ENCODE measurements at regions not wholly inside any gene's neighbourhood (a gene's known extent, or its start where the extent isn't known, plus 50 kb on each side); places are given as distances from the start of the nearest gene placed in this dataset.

- H3K4me3 ChIP-seq (replicated peaks; ENCODE audit: insufficient read depth, low read length) = no peak overlapping the region
- no peak overlapping the region for H3K27ac ChIP-seq (replicated peaks)
- peaks cover 7% of the 10 kb centered on the region for H3K27me3 ChIP-seq (ENCODE audit: insufficient read depth, poor library complexity, severe bottlenecking)
- TF ChIP-seq SPI1 (IDR thresholded peaks at IDR 0.05; ENCODE audit: borderline replicate concordance, low read depth) = no peak
- TF ChIP-seq POLR2AphosphoS5 (IDR thresholded peaks at IDR 0.05; ENCODE audit: low read depth) = no peak
- TF ChIP-seq CTCF (IDR thresholded peaks at IDR 0.05; ENCODE audit: insufficient read depth, low read length) = no peak
- TF ChIP-seq REST (IDR thresholded peaks at IDR 0.05; ENCODE audit: insufficient replicate concordance, low read depth) = no peak
- no peak for TF ChIP-seq GABPA (IDR thresholded peaks at IDR 0.05; ENCODE audit: low read depth)
- no peak for DNase-seq (ENCODE audit: low read depth in 1 of 2, low spot score in 1 of 2)
Observed at GRCh38 chr20:61126369-61127195, 125.5 kb upstream of the CDH4 start.

GRCh38 chr20:61127311-61128039, 124.6 kb upstream of the CDH4 start:
- no peak for DNase-seq (ENCODE audit: low read depth in 1 of 2, low spot score in 1 of 2)
- peaks cover 7% of the 10 kb centered on the region for H3K27me3 ChIP-seq (ENCODE audit: insufficient read depth, poor library complexity, severe bottlenecking)

GRCh38 chr20:61128701-61129269, 123.3 kb upstream of the CDH4 start:
- Histone ChIP-seq H3K27me3 (ENCODE audit: insufficient read depth, poor library complexity, severe bottlenecking) (peaks cover 7% of the 10 kb centered on the region), H3K27ac (replicated peaks) (no peak overlapping the region), H3K4me3 (replicated peaks; ENCODE audit: insufficient read depth, low read length) (no peak overlapping the region)
- TF ChIP-seq REST (IDR thresholded peaks at IDR 0.05; ENCODE audit: insufficient replicate concordance, low read depth) (no peak), CTCF (IDR thresholded peaks at IDR 0.05; ENCODE audit: insufficient read depth, low read length) (no peak), GABPA (IDR thresholded peaks at IDR 0.05; ENCODE audit: low read depth) (no peak), POLR2AphosphoS5 (IDR thresholded peaks at IDR 0.05; ENCODE audit: low read depth) (no peak), SPI1 (IDR thresholded peaks at IDR 0.05; ENCODE audit: borderline replicate concordance, low read depth) (no peak)
- DNase-seq (ENCODE audit: low read depth in 1 of 2, low spot score in 1 of 2) = no peak

More at GRCh38 chr20:61127311-61128039, 124.6 kb upstream of the CDH4 start:
- TF ChIP-seq GABPA (IDR thresholded peaks at IDR 0.05; ENCODE audit: low read depth) (no peak), SPI1 (IDR thresholded peaks at IDR 0.05; ENCODE audit: borderline replicate concordance, low read depth) (no peak), POLR2AphosphoS5 (IDR thresholded peaks at IDR 0.05; ENCODE audit: low read depth) (no peak), CTCF (IDR thresholded peaks at IDR 0.05; ENCODE audit: insufficient read depth, low read length) (no peak)
- no peak overlapping the region for H3K27ac ChIP-seq (replicated peaks)
- H3K4me3 ChIP-seq (replicated peaks; ENCODE audit: insufficient read depth, low read length) = no peak overlapping the region

Measured in HL-60 (cell line).